Panc1 (cell line): ENCODE measurements at regions not wholly inside any gene's neighbourhood (a gene's known extent, or its start where the extent isn't known, plus 50 kb on each side); places are given as distances from the start of the nearest gene placed in this dataset.

Experiments used
- CTCF ChIP-seq: fragments of 450-650 bp; IDR thresholded peaks from 2 replicates; pipeline ENCODE4 v1.5.1; 2017; ENCODE audit warnings: mild to moderate bottlenecking
- POLR2AphosphoS5 ChIP-seq: IDR thresholded peaks from 2 replicates; pipeline ENCODE4 v1.6.1; 2012; ENCODE audit warnings: mild to moderate bottlenecking, low read depth, low read length, moderate library complexity
- SIN3A ChIP-seq: IDR thresholded peaks from 2 replicates; pipeline ENCODE4 v1.6.1; 2012; ENCODE audit warnings: low read depth, mild to moderate bottlenecking, low read length, moderate library complexity, borderline replicate concordance; ENCODE audit not compliant: insufficient read depth

GRCh38 chr3:178087376-178087775, 448.9 kb upstream of the KCNMB2 start:
- TF ChIP-seq CTCF: no peak
- no peak for TF ChIP-seq POLR2AphosphoS5
- TF ChIP-seq SIN3A: no peak
